Brain microvascular endothelial cell (primary cell): ENCODE measurements at regions not wholly inside any gene's neighbourhood (a gene's known extent, or its start where the extent isn't known, plus 50 kb on each side); places are given as distances from the start of the nearest gene placed in this dataset.

ENCODE experiments used
- DNase-seq: peaks from one replicate; pipeline ENCODE4 v3.0.0-alpha.2; 2020
- H3K27ac ChIP-seq: fragments of 250-450 bp; sonication (Bioruptor Pico); 2 replicates; pipeline ENCODE4 v1.5.1; 2020; ENCODE audit warnings: mild to moderate bottlenecking, moderate library complexity
- H3K27me3 ChIP-seq: fragments of 250-450 bp; sonication (Bioruptor Pico); replicated peaks from 2 replicates; pipeline ENCODE4 v1.5.1; 2020; ENCODE audit warnings: mild to moderate bottlenecking
- H3K36me3 ChIP-seq: fragments of 250-450 bp; sonication (Bioruptor Pico); replicated peaks from 2 replicates; pipeline ENCODE4 v1.5.1; 2020; ENCODE audit warnings: mild to moderate bottlenecking
- H3K4me3 ChIP-seq: 2 replicates; pipeline ENCODE4 v1.5.1; 2011; ENCODE audit warnings: low read depth, mild to moderate bottlenecking, control low read depth, low read length, moderate library complexity
- in situ Hi-C: cut with HindIII; loops from 2 replicates; pipeline ENCODE4 v1.10.0; 2017; ENCODE audit warnings: low sequenced_read_pairs, low pct_ligation_motif_present
- TF ChIP-seq, protein P1 (sequence below): IDR thresholded peaks from 2 replicates; pipeline ENCODE4 v1.5.1; 2011; ENCODE audit warnings: low read depth, mild to moderate bottlenecking, moderate library complexity, low read length, control low read depth, inconsistent platforms; ENCODE audit errors: missing control alignments

DNA sequence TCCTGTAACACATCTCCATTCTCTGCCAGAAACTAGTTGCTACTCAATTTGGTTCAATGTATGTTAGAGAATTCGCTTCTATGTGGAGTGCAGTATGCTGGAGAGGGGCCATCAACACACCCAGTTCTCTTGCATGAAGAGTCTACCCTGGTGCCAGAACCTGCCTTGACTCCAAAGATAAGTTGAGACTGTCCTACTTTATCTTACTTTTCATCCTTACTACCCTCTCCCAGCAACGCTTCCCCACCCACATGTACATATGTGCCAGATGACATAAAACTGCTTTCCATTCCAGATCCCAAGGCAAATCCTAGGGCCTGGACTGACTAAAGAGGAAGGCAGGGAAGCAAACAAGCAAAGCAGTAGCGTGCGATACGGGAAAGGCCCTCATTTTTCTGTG lies 442.6 kb upstream of the THRB start:
- H3K36me3 ChIP-seq, result no peaks in the 10 kb centered on the region
- DNase-seq, result no peak
- H3K4me3 ChIP-seq, result no peak overlapping the region
- H3K27me3 ChIP-seq, result no peaks in the 10 kb centered on the region
- TF ChIP-seq, protein P1, sequence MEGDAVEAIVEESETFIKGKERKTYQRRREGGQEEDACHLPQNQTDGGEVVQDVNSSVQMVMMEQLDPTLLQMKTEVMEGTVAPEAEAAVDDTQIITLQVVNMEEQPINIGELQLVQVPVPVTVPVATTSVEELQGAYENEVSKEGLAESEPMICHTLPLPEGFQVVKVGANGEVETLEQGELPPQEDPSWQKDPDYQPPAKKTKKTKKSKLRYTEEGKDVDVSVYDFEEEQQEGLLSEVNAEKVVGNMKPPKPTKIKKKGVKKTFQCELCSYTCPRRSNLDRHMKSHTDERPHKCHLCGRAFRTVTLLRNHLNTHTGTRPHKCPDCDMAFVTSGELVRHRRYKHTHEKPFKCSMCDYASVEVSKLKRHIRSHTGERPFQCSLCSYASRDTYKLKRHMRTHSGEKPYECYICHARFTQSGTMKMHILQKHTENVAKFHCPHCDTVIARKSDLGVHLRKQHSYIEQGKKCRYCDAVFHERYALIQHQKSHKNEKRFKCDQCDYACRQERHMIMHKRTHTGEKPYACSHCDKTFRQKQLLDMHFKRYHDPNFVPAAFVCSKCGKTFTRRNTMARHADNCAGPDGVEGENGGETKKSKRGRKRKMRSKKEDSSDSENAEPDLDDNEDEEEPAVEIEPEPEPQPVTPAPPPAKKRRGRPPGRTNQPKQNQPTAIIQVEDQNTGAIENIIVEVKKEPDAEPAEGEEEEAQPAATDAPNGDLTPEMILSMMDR, result no peak
- in situ Hi-C loops, result no loop called here
- H3K27ac ChIP-seq, result no peak overlapping the region

DNA sequence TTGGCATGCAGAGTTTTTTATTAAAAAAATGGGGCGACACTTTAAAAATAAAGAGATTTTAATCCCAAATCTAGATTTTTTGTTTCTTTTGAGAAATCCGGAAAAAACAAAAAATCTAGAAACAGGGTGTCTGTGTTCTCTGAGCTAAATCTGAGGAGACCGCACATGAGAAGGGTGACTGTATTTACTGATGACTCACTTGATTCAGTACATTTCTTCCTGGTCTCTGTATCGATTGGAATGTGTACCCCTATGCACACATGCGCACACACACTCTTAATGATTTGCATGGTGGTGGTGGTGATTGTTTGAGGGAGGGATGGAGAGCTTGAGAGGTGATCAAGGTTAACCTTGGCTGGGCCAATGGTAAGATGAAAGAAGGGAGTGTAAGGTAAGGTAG lies 443.1 kb upstream of the THRB start:
- Histone ChIP-seq H3K27ac (no peak overlapping the region), H3K27me3 (no peaks in the 10 kb centered on the region), H3K4me3 (no peak overlapping the region), H3K36me3 (no peaks in the 10 kb centered on the region)
- in situ Hi-C loops, result no loop called here
- no peak for DNase-seq
- TF ChIP-seq, protein P1, result no peak

DNA sequence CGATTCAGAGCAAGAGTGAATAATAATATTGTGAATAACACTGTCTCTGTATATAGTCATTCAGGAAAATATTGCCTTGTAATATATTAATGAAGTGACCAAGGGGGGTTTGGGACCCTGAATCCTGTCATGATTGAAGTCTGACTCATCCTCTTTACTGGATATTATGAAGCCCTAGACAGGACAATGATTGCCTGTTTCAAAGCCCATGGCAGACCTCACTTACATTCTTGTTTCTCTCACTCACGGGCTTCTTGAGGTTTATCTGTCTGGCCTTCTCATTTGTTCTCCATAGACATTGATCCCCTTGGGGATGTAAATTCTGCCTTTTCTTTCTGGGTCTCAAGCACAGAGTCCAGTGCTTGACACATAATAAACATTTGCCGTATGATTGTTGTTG lies 449.3 kb upstream of the THRB start:
- H3K27me3 ChIP-seq, result no peaks in the 10 kb centered on the region
- in situ Hi-C loops, result no loop called here
- H3K36me3 ChIP-seq, result no peaks in the 10 kb centered on the region
- no peak overlapping the region for H3K27ac ChIP-seq
- TF ChIP-seq, protein P1, result no peak
- no peak overlapping the region for H3K4me3 ChIP-seq
- peak; percentile 28 for DNase-seq

DNA sequence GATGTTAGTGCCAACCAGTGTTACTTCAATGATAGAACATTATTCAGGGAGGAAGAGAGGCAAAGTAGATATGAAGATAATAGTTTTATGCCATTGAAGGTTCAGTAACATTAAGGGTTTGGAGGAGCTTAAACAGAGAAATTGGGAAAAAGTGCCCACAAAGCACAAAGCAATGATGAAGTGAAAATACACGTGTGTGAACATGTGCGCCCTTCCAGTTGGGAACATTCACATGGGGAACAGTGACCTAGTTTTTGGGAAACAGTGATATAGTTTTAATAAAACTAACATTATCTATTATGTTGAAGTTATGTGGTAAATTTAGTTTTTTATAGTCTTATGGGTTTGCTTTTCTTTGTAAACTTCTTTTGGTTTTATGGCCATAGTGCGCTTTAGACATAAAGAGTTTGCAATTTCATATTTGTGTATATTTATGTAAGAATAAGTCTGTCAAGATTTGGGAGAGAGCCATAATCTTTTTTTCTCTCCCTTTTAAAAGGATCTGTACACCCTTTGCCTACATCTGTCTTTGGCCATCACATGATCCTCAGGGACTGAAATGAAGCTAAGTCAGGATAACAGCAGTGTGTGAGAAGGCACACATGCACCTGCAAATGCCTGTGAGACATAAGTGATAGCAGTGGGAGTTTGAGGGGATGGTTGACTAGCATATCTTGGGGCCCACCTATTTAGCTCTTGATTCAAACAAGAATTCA lies 450.3 kb upstream of the THRB start:
- no peak overlapping the region for H3K4me3 ChIP-seq

DNA sequence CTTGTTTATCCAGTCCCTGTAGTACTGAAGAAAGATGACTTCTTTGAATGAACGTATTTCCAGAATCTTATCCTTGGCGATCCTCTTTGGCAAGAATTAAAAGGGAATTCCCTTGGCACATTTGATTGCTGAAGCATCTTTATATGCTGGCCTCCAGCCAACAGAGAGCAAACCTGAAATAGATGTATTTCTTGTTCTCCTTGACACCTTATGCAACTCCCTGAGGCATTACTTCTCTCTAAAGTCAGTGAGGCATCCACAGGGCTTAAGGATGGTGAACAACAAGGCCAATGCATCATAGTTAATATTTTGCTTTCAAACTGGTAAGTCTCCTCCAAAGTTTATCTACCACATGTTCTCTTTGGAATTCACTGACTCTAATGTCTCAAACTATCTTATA lies 450.9 kb upstream of the THRB start:
- no peak overlapping the region for H3K4me3 ChIP-seq
- no peaks in the 10 kb centered on the region for H3K36me3 ChIP-seq
- no peak for DNase-seq
- in situ Hi-C loops, result no loop called here
- TF ChIP-seq, protein P1, result no peak
- no peak overlapping the region for H3K27ac ChIP-seq
- H3K27me3 ChIP-seq, result no peaks in the 10 kb centered on the region

More for the DNA sequence above, 450.3 kb upstream of the THRB start:
- Histone ChIP-seq H3K27ac (no peak overlapping the region), H3K27me3 (no peaks in the 10 kb centered on the region), H3K36me3 (no peaks in the 10 kb centered on the region)
- DNase-seq, result no peak
- in situ Hi-C loops, result no loop called here
- TF ChIP-seq, protein P1, result no peak

- no peak overlapping the region for H3K4me3 ChIP-seq
- H3K36me3 ChIP-seq, result no peaks in the 10 kb centered on the region
- H3K27ac ChIP-seq, result no peak overlapping the region
- TF ChIP-seq, protein P1, result no peak
- in situ Hi-C loops, result no loop called here
- no peak for DNase-seq
- H3K27me3 ChIP-seq, result no peaks in the 10 kb centered on the region
These were observed 452.5 kb upstream of the THRB start for GRCh38 chr3:24947103-24947502.
